Colonic mucosa (tissue), 4 donors: ENCODE measurements at regions not wholly inside any gene's neighbourhood (a gene's known extent, or its start where the extent isn't known, plus 50 kb on each side); places are given as distances from the start of the nearest gene placed in this dataset.

Source experiments
- DNase-seq: peaks from one replicate; pipeline ENCODE4 v3.0.0-alpha.2; 2020
- H3K27ac ChIP-seq: fragments of 200-600 bp; one replicate; pipeline ENCODE4 v1.8.0; 2021
- H3K27me3 ChIP-seq: fragments of 200-600 bp; one replicate; pipeline ENCODE4 v1.8.0; 2021
- H3K36me3 ChIP-seq: fragments of 200-600 bp; one replicate; pipeline ENCODE4 v1.8.0; 2021
- H3K4me1 ChIP-seq: fragments of 200-600 bp; one replicate; pipeline ENCODE4 v1.8.0; 2021; ENCODE audit warnings: mild to moderate bottlenecking
- H3K4me3 ChIP-seq: fragments of 200-600 bp; one replicate; pipeline ENCODE4 v1.8.0; 2021
- H3K9ac ChIP-seq, 2 donors: one replicate each; pipeline ENCODE4 v1.7.0; 2013; ENCODE audit warnings: control low read depth in 2 of 2, low read depth in 2 of 2, low read length in 2 of 2
- H3K9me3 ChIP-seq: fragments of 200-600 bp; one replicate; pipeline ENCODE4 v1.8.0; 2021
- intact Hi-C: fragments of 100-400 bp; cut with DNase I; formaldehyde crosslinking; loops from one replicate; pipeline ENCODE4 v1.14.1; 2022
- TF ChIP-seq, protein P1 (sequence below): fragments of 200-600 bp; IDR thresholded peaks from one replicate; pipeline ENCODE4 v1.8.0; 2022; ENCODE audit warnings: antibody characterized with exemption, mild to moderate bottlenecking
- donor health status: healthy.
- donor health status: DM: no; HTN: no; CAD: no.
- donor health status: DM: no; HTN: no; CAD: no.

DNA sequence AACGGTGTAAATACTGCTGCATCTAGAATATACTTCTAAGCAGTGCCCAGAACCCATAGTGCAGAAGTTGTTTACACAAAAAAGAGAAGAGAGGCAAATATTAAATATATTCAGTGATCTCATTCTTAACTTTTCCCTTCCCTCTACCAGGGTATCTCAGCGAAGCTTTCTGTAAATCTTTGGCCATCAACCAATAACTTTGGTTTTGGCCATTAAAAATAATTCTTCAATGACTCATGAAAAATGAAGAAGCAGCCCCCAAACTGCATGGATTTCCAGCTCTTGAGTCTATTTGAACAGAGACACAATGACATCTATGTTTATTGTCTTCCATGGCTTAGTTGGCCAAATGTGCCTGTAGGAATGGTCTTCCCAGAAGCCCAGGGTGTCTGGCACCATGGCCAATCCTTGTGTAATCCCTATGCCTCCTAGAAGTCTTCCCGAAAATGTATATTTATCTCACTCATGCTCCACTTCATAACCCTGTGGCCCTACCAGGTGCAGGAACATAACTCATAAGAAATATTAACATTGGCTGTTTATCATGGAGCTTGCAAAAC, 646.6 kb downstream of the TOX3 start:
- H3K4me3 ChIP-seq: no peak overlapping the region
- no peaks in the 10 kb centered on the region for H3K4me1 ChIP-seq
- intact Hi-C loops: no loop called here
- H3K27me3 ChIP-seq: no peaks in the 10 kb centered on the region
- TF ChIP-seq, protein P1, sequence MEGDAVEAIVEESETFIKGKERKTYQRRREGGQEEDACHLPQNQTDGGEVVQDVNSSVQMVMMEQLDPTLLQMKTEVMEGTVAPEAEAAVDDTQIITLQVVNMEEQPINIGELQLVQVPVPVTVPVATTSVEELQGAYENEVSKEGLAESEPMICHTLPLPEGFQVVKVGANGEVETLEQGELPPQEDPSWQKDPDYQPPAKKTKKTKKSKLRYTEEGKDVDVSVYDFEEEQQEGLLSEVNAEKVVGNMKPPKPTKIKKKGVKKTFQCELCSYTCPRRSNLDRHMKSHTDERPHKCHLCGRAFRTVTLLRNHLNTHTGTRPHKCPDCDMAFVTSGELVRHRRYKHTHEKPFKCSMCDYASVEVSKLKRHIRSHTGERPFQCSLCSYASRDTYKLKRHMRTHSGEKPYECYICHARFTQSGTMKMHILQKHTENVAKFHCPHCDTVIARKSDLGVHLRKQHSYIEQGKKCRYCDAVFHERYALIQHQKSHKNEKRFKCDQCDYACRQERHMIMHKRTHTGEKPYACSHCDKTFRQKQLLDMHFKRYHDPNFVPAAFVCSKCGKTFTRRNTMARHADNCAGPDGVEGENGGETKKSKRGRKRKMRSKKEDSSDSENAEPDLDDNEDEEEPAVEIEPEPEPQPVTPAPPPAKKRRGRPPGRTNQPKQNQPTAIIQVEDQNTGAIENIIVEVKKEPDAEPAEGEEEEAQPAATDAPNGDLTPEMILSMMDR: no peak
- H3K9ac ChIP-seq: no peak overlapping the region
- no peaks in the 10 kb centered on the region for H3K36me3 ChIP-seq
- no peak overlapping the region for H3K27ac ChIP-seq
- no peak for DNase-seq
- H3K9me3 ChIP-seq: no peaks in the 10 kb centered on the region

GRCh38 chr16:51898872-51899271, 648.1 kb downstream of the TOX3 start:
- Histone ChIP-seq H3K9me3 (no peaks in the 10 kb centered on the region), H3K27ac (no peak overlapping the region), H3K36me3 (no peaks in the 10 kb centered on the region), H3K27me3 (no peaks in the 10 kb centered on the region), H3K9ac (no peak overlapping the region), H3K4me3 (no peak overlapping the region), H3K4me1 (no peaks in the 10 kb centered on the region)
- TF ChIP-seq, protein P1: no peak
- intact Hi-C loops: no loop called here
- DNase-seq: no peak

GRCh38 chr16:51896013-51896412, 650.9 kb downstream of the TOX3 start:
- H3K36me3 ChIP-seq: no peaks in the 10 kb centered on the region
- H3K9ac ChIP-seq: no peak overlapping the region
- intact Hi-C loops: no loop called here
- TF ChIP-seq, protein P1: no peak
- no peak overlapping the region for H3K4me3 ChIP-seq
- no peaks in the 10 kb centered on the region for H3K27me3 ChIP-seq
- H3K9me3 ChIP-seq: no peaks in the 10 kb centered on the region
- H3K4me1 ChIP-seq: no peaks in the 10 kb centered on the region
- no peak overlapping the region for H3K27ac ChIP-seq
- DNase-seq: no peak

GRCh38 chr16:51892293-51893007, 654.5 kb downstream of the TOX3 start:
- H3K27ac ChIP-seq: no peak overlapping the region
- no peak overlapping the region for H3K4me3 ChIP-seq
- TF ChIP-seq, protein P1: no peak
- no peaks in the 10 kb centered on the region for H3K27me3 ChIP-seq
- no peak for DNase-seq
- no peaks in the 10 kb centered on the region for H3K4me1 ChIP-seq
- H3K9ac ChIP-seq: no peak overlapping the region
- no peaks in the 10 kb centered on the region for H3K36me3 ChIP-seq
- H3K9me3 ChIP-seq: no peaks in the 10 kb centered on the region
- intact Hi-C loops: no loop called here

- intact Hi-C loops: no loop called here
- no peaks in the 10 kb centered on the region for H3K27me3 ChIP-seq
- no peak overlapping the region for H3K4me3 ChIP-seq
- TF ChIP-seq, protein P1: no peak
- H3K9me3 ChIP-seq: no peaks in the 10 kb centered on the region
- no peaks in the 10 kb centered on the region for H3K4me1 ChIP-seq
- no peaks in the 10 kb centered on the region for H3K36me3 ChIP-seq
- H3K27ac ChIP-seq: no peak overlapping the region
- no peak overlapping the region for H3K9ac ChIP-seq
- DNase-seq: no peak
These were observed 658.4 kb downstream of the TOX3 start for GRCh38 chr16:51888534-51888933.
